Gastrocnemius medialis (tissue), 4 donors: ENCODE measurements at regions not wholly inside any gene's neighbourhood (a gene's known extent, or its start where the extent isn't known, plus 50 kb on each side); places are given as distances from the start of the nearest gene placed in this dataset.

Source experiments
- POLR2A ChIP-seq, 2 donors: fragments of 450-650 bp; IDR thresholded peaks; one replicate each; pipeline ENCODE4 v1.6.1; 2017; ENCODE audit warnings: antibody characterized with exemption in 2 of 2, mild to moderate bottlenecking in 2 of 2, moderate library complexity in 2 of 2
- TF ChIP-seq, protein P1 (sequence below), 5 experiments: fragments of 450-650 bp in 3 of 5; fragments of 200-600 bp in 2 of 5; sonication (generic) in 2 of 5; IDR thresholded peaks in 4 of 5; conservative IDR thresholded peaks in 1 of 5; 1 replicate in 4 of 5; 2 replicates in 1 of 5; pipeline ENCODE4 v1.5.1; 2016 to 2019; ENCODE audit warnings: antibody characterized with exemption in 5 of 5, mild to moderate bottlenecking in 3 of 5, moderate library complexity in 3 of 5

DNA sequence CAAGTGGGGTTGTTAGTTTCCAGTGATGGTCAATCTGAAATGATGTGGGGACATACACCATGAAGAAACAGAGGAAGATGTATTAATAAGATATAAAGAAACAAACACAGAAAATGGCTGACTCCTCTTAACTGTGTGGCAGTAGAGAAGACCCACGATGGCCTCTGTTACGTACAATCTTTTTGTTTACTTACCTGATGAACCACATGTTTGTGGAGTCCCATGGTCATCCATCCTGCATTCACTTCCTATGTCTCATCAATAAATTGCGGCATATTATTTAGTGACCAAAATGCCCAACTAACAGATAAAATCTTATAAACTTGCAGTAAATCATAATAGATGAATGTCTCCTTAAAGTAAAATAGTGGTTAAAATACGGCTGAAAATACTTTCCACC, 740.1 kb upstream of the LINC00305 start:
- TF ChIP-seq, protein P1, sequence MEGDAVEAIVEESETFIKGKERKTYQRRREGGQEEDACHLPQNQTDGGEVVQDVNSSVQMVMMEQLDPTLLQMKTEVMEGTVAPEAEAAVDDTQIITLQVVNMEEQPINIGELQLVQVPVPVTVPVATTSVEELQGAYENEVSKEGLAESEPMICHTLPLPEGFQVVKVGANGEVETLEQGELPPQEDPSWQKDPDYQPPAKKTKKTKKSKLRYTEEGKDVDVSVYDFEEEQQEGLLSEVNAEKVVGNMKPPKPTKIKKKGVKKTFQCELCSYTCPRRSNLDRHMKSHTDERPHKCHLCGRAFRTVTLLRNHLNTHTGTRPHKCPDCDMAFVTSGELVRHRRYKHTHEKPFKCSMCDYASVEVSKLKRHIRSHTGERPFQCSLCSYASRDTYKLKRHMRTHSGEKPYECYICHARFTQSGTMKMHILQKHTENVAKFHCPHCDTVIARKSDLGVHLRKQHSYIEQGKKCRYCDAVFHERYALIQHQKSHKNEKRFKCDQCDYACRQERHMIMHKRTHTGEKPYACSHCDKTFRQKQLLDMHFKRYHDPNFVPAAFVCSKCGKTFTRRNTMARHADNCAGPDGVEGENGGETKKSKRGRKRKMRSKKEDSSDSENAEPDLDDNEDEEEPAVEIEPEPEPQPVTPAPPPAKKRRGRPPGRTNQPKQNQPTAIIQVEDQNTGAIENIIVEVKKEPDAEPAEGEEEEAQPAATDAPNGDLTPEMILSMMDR (IDR thresholded peaks at IDR 0.05 in 4 of 5, conservative IDR thresholded peaks at IDR 0.05 in 1 of 5) = no peak
- no peak for TF ChIP-seq POLR2A (IDR thresholded peaks at IDR 0.05)
